GM13976 (cell line): ENCODE measurements at regions not wholly inside any gene's neighbourhood (a gene's known extent, or its start where the extent isn't known, plus 50 kb on each side); places are given as distances from the start of the nearest gene placed in this dataset.

ENCODE experiments used
- DNase-seq: peaks from one replicate; pipeline ENCODE4 v3.0.0; 2012; ENCODE audit warnings: low spot score
- CTCF ChIP-seq: IDR thresholded peaks from 2 replicates; pipeline ENCODE4 v1.5.1; 2012; ENCODE audit warnings: borderline replicate concordance, mild to moderate bottlenecking; ENCODE audit not compliant: insufficient read depth; ENCODE audit errors: extremely low read depth, missing control alignments, control extremely low read depth
- in situ Hi-C: fragments of 300-500 bp; cut with MboI; formaldehyde crosslinking; loops from one replicate; pipeline ENCODE4 v1.12.0; 2022; ENCODE audit warnings: low sequenced_read_pairs, mixed read lengths, inconsistent platforms; ENCODE audit not compliant: unreplicated experiment

- no peak for DNase-seq
Observed at GRCh38 chr2:147223553-147224060, 621.2 kb upstream of the ACVR2A start.

GRCh38 chr2:147223119-147223518 lies 621.7 kb upstream of the ACVR2A start:
- in situ Hi-C loops = no loop called here
- TF ChIP-seq CTCF = no peak
- peak; percentile 24 for DNase-seq

More at GRCh38 chr2:147223553-147224060, 621.2 kb upstream of the ACVR2A start:
- in situ Hi-C loops = no loop called here
- no peak for TF ChIP-seq CTCF

- in situ Hi-C loops = no loop called here
- peak; percentile 7 for DNase-seq
- TF ChIP-seq CTCF = no peak
Observed at GRCh38 chr2:147222506-147222905, 622.3 kb upstream of the ACVR2A start.

- no peak for TF ChIP-seq CTCF
- DNase-seq = no peak
- in situ Hi-C loops = no loop called here
Observed at GRCh38 chr2:147214914-147215313, 629.9 kb upstream of the ACVR2A start.

- TF ChIP-seq CTCF = no peak
- in situ Hi-C loops = no loop called here
- DNase-seq = no peak
Observed at GRCh38 chr2:147211484-147211883, 633.3 kb upstream of the ACVR2A start.

GRCh38 chr2:147204102-147204501 lies 640.7 kb upstream of the ACVR2A start:
- no peak for TF ChIP-seq CTCF
- DNase-seq = no peak
- in situ Hi-C loops = no loop called here
